ENCODE measurements at regions not wholly inside any gene's neighbourhood (a gene's known extent, or its start where the extent isn't known, plus 50 kb on each side); places are given as distances from the start of the nearest gene placed in this dataset.

- no peak for DNase-seq
These were observed 59.7 kb upstream of the TMEFF2 start for GRCh38 chr2:192254444-192254843.

DNA sequence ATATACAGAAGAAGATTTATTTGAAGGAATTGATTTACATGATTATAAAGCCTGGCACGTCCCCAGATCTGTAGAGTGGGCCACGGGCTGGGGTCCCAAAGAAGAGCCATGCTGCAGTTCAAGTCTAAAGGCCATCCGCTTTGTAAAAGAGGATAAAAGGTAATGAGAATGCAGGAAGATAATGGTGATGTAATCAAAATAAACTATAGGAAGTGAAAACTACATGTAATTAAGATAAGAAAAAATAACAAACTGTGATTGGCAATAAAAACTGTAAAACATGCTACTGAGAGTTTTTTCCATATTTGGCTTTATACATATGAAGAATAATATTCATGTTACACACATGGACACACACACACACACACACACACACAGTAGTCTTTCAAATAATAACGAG lies 59.0 kb upstream of the TMEFF2 start:
- DNase-seq: no peak

DNA sequence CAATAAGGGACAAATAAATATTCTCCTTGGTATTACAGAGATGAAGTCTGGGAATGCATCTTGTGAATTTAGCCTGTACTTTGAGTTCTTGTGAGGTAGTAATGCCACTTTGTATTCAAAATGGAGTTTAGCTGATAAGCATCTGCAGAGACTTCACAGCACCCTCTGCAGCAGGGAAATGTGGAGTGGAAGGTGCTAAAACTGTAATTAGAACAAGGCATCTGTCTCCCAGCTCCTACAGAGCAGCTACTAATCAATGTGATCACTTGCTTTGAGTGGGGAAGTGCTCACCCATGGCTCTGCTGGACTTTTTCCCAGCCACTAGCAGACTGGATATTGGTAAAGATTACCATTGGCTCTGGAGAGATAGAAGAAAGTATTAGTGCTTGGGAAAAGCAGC lies 56.2 kb upstream of the TMEFF2 start:
- no peak for DNase-seq

GRCh38 chr2:192247456-192247855 lies 52.7 kb upstream of the TMEFF2 start:
- no peak for DNase-seq

DNA sequence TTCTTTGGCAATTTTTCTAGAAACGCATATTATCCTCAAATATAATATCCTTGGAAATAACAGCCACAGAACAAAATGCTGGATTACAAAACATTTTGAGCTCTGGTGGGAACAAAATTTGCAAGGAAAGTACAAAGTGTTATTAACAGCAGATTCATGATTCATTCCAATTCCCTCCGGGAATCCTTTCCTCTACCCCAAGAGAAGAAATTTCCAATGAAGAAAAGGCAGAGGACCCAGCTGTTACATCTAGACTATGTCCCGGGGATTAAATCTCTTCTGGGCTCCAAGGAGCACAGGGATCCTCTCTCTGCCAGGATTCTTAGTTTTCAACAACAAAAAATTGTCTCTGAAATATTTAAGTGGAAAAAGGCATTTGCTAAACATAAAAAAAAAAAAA lies 51.6 kb upstream of the TMEFF2 start:
- no peak for DNase-seq

- no peak for DNase-seq
These were observed 50.6 kb upstream of the TMEFF2 start for GRCh38 chr2:192245329-192245728.
